Lower leg skin (tissue), 3 donors: ENCODE measurements at regions not wholly inside any gene's neighbourhood (a gene's known extent, or its start where the extent isn't known, plus 50 kb on each side); places are given as distances from the start of the nearest gene placed in this dataset.

Experiments
- CTCF ChIP-seq, 3 donors: fragments of 450-650 bp; IDR thresholded peaks; one replicate each; pipeline ENCODE4 v1.5.1; 2016; ENCODE audit warnings: antibody characterized with exemption in 3 of 3, mild to moderate bottlenecking in 3 of 3, moderate library complexity in 2 of 3
- POLR2A ChIP-seq, 2 donors: fragments of 450-650 bp; IDR thresholded peaks; one replicate each; pipeline ENCODE4 v1.6.1; 2016 to 2017; ENCODE audit warnings: antibody characterized with exemption in 2 of 2, mild to moderate bottlenecking in 1 of 2, moderate library complexity in 1 of 2

DNA sequence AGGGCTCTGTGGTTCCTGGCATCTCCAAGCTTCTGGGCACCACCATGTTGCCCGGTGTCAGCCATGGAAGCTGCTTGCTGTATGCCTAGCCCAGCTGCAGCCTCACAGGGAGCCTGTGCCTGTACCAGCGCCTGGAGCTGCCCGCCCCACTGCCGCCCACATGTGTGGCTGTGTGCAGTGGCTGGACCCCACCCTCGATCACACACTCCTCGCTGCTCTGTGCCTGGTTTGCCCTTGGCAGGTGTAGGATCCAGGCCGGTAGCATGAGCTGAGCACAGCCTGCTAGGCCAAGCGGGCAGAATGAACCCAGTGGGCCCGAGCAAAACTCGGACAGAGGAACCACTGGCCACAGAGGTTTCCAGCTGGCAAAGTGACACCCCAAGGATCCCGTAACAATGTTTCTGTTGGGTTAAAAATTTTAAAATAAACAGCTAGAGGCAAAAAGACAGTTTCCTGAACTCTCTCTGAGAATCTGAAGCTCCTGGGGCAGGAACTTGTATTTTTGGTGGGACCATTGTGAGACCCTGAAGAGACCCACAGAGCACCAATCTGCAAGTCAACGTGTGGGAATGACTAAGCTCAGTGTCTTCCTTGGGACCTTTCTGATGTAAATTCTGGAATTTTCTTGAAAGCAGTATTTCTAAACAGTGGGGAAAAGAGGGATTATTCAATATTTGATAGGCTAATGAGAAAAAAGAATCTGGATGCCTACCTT, 73.1 kb upstream of the CCDC112 start:
- TF ChIP-seq CTCF (IDR thresholded peaks at IDR 0.05) = no peak
- TF ChIP-seq POLR2A (IDR thresholded peaks at IDR 0.05) = no peak
